ENCODE measurements at regions not wholly inside any gene's neighbourhood (a gene's known extent, or its start where the extent isn't known, plus 50 kb on each side); places are given as distances from the start of the nearest gene placed in this dataset.

DNA sequence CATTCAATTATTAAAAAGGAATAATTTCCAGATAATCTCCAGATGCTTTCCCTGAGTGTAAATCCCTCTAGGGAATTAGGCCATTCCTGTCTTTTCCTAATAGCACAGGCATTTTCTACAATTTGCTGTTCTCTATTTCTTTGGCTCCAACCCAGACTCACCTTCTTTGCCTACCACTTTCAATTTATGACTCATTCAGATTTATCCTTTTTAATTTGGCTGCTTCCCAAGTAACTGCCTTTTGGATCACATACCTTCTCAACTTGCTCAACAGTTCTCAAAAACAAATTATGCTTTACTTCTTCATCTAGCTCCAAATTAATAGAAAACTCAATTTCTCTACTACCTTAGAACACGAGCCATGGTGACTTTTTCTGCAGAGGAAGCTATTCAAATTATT is 1166.3 kb upstream of the PCDH7 start:
- no peak for TF ChIP-seq CTCF (IDR thresholded peaks at IDR 0.05)

DNA sequence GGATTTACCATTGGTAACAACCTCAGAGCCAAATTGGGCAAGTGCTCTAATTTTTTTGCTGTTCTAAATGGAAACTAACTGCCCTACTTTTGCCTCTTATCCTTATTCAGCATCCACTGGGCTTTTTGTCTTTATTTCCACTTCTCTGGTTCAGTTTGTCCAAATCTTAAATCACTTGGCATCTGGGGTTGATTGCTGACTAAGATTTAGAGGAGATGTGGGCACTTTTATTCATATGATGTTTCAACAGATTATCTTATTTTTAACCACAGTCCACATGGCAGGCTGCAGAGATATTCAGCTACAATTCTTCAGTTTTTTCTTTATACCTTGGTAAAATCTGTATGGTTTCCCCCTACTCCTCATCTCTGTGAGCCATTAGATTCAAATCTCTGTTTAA is 1161.4 kb upstream of the PCDH7 start:
- TF ChIP-seq CTCF (IDR thresholded peaks at IDR 0.05) = no peak
- ATAC-seq (ENCODE audit: low FRiP score) (no peak), DNase-seq (ENCODE audit: low spot score) (no peak)

More for the DNA sequence above, 1166.3 kb upstream of the PCDH7 start:
- no peak for DNase-seq (ENCODE audit: low spot score)
- peak; percentile 68 for ATAC-seq (ENCODE audit: low FRiP score)

- no peak for DNase-seq (ENCODE audit: low spot score)
- ATAC-seq (ENCODE audit: low FRiP score) = no peak
- TF ChIP-seq CTCF (IDR thresholded peaks at IDR 0.05) = no peak
These were observed 1160.9 kb upstream of the PCDH7 start for GRCh38 chr4:29559286-29559685.

GRCh38 chr4:29560452-29560851 is 1159.7 kb upstream of the PCDH7 start:
- no peak for TF ChIP-seq CTCF (IDR thresholded peaks at IDR 0.05)
- DNase-seq (ENCODE audit: low spot score) (no peak), ATAC-seq (ENCODE audit: low FRiP score) (no peak)

DNA sequence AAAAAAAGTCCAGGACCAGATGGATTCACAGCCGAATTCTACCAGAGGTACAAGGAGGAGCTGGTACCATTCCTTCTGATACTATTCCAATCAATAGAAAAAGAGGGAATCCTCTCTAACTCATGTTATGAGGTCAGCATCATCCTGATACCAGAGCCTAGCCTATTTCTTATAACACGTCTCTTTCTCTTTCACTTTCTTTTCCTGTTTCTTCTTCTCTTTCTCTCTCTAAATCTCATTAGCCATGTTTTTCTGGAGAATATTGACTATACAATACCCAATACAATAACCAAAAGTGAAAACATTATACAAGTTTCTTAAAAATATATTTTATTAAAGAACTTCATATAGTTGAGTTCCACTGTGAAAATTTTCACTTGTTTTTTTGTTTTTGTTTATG is 1154.9 kb upstream of the PCDH7 start:
- no peak for ATAC-seq (ENCODE audit: low FRiP score)
- DNase-seq (ENCODE audit: low spot score) = no peak
- no peak for TF ChIP-seq CTCF (IDR thresholded peaks at IDR 0.05)

DNA sequence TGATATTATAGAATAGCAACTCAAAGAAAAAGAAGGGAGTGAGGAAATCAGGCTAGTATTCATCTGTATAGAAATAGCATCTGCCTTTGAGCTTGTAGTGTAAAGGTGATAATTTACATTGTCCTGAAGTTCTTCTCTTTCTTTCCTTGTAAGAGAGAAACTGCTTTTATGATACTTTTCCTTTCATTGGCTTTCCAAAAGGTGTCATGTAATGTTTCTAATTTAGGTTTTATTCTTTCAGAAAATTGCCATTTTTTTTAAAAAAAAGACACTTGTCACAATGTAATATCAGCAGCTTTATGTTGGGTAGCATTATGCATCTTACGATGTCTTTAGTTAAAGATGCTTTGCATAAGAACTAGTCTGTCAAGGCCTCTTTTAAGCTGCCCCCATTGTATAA is 1153.8 kb upstream of the PCDH7 start:
- DNase-seq (ENCODE audit: low spot score) (no peak), ATAC-seq (ENCODE audit: low FRiP score) (no peak)
- no peak for TF ChIP-seq CTCF (IDR thresholded peaks at IDR 0.05)

DNA sequence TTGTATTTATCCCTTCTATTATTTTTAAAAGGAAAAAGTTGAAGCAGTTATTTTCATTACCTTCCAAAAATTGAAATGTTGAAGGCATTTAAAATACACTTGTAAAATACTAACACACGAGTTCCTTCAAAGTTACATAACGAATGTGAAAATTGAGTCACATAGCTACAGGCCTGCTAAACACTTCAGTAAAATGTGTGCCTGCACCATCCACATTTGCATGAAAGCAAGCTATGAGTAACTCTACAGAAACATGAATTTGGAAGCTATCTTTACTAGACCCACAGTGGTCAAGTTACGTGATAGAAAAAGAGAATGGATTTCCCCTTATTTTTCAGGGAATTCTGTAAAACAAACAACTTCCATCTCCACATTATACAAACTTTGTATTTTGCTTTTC is 1148.8 kb upstream of the PCDH7 start:
- no peak for DNase-seq (ENCODE audit: low spot score)
- no peak for ATAC-seq (ENCODE audit: low FRiP score)
- TF ChIP-seq CTCF (IDR thresholded peaks at IDR 0.05) = no peak

All from omental fat pad (tissue), 3 donors.